IMR-90 (cell line): ENCODE measurements at regions not wholly inside any gene's neighbourhood (a gene's known extent, or its start where the extent isn't known, plus 50 kb on each side); places are given as distances from the start of the nearest gene placed in this dataset.
A peak's percentile ranks its signal among the peaks of the same experiment; 100 is the strongest.

Experiments
- ATAC-seq: fragments of 200-7000 bp; cut with Tn5 transposase; 2 replicates; pipeline ENCODE4 v1.9.1; 2020; ENCODE audit warnings: low read depth, mild to moderate bottlenecking, moderate library complexity
- BruUV-seq: library from RNA; stranded (reverse); fragments of 400-500 nt; replicated peaks from 2 replicates; lab custom pipeline; 2021; lab: Mats Ljungman, UMichigan
- CTCF ChIA-PET: fragments of 300-600 bp; formaldehyde crosslinking; extraction: SDS; loops from one replicate; lab custom pipeline; 2021; ENCODE audit warnings: antibody characterized with exemption; lab: Yijun Ruan, JAX
- POLR2A ChIA-PET: fragments of 300-600 bp; sonication (Branson Sonifier 250); formaldehyde crosslinking; loops from one replicate; lab custom pipeline; 2022; ENCODE audit warnings: antibody characterized with exemption; ENCODE audit not compliant: unreplicated experiment; lab: Charles Lee
- DNase-seq: peaks from one replicate; pipeline ENCODE4 v3.0.0; 2013
- H2AFZ ChIP-seq: replicated peaks from 2 replicates; pipeline ENCODE3; 2013; ENCODE audit warnings: low read length, mild to moderate bottlenecking; ENCODE audit not compliant: poor library complexity
- H2AK5ac ChIP-seq: 2 replicates; pipeline ENCODE4 v1.6.1; 2013; ENCODE audit warnings: low read depth, low read length, inconsistent platforms
- H2AK9ac ChIP-seq: replicated peaks from 2 replicates; pipeline ENCODE3; 2013; ENCODE audit warnings: mild to moderate bottlenecking, low read depth, low read length, moderate library complexity; ENCODE audit not compliant: poor library complexity
- H2BK120ac ChIP-seq: 2 replicates; pipeline ENCODE4 v1.6.1; 2013; ENCODE audit warnings: low read depth, low read length, inconsistent platforms
- H2BK15ac ChIP-seq: 3 replicates; pipeline ENCODE4 v1.6.1; 2013; ENCODE audit warnings: low read depth, low read length, inconsistent platforms
- H2BK20ac ChIP-seq: 2 replicates; pipeline ENCODE4 v1.6.1; 2013; ENCODE audit warnings: low read depth, mild to moderate bottlenecking, inconsistent platforms, low read length, moderate library complexity
- H2BK5ac ChIP-seq: 2 replicates; pipeline ENCODE4 v1.6.1; 2013; ENCODE audit warnings: mild to moderate bottlenecking, low read depth, low read length, inconsistent platforms; ENCODE audit not compliant: poor library complexity, severe bottlenecking
- H3K14ac ChIP-seq: replicated peaks from 2 replicates; pipeline ENCODE4 v1.6.1; 2013; ENCODE audit warnings: low read depth, low read length, inconsistent platforms
- H3K18ac ChIP-seq: 2 replicates; pipeline ENCODE4 v1.6.1; 2013; ENCODE audit warnings: low read depth, low read length, control low read depth
- H3K23ac ChIP-seq: 2 replicates; pipeline ENCODE4 v1.6.1; 2013; ENCODE audit warnings: low read depth, low read length, inconsistent platforms
- H3K27ac ChIP-seq: 2 replicates; pipeline ENCODE4 v1.5.1; 2013; ENCODE audit warnings: mild to moderate bottlenecking, control low read depth, low read length; ENCODE audit not compliant: insufficient read depth
- H3K27me3 ChIP-seq: 2 replicates; pipeline ENCODE4 v1.6.1; 2013; ENCODE audit warnings: low read length; ENCODE audit not compliant: control insufficient read depth, insufficient read depth
- H3K36me3 ChIP-seq: 2 replicates; pipeline ENCODE4 v1.6.1; 2013; ENCODE audit warnings: low read length, mixed read lengths; ENCODE audit not compliant: control insufficient read depth, insufficient read depth
- H3K4ac ChIP-seq: 2 replicates; pipeline ENCODE4 v1.6.1; 2013; ENCODE audit warnings: low read depth, low read length, inconsistent platforms
- H3K4me1 ChIP-seq: 2 replicates; pipeline ENCODE4 v1.6.1; 2013; ENCODE audit warnings: low read length, mixed read lengths; ENCODE audit not compliant: control insufficient read depth, insufficient read depth
- H3K4me2 ChIP-seq: 2 replicates; pipeline ENCODE4 v1.6.1; 2013; ENCODE audit warnings: low read depth, mild to moderate bottlenecking, control low read depth, low read length, moderate library complexity
- H3K4me3 ChIP-seq: 2 replicates; pipeline ENCODE4 v1.5.1; 2013; ENCODE audit warnings: low read depth, mild to moderate bottlenecking, control low read depth, low read length, moderate library complexity; ENCODE audit not compliant: insufficient read depth
- H3K56ac ChIP-seq: 2 replicates; pipeline ENCODE4 v1.6.1; 2013; ENCODE audit warnings: low read length, inconsistent platforms; ENCODE audit not compliant: insufficient read depth; ENCODE audit errors: extremely low read depth
- H3K79me1 ChIP-seq, 2 experiments: 2 replicates each; pipeline ENCODE4 v1.6.1; 2013; ENCODE audit warnings: low read length in 2 of 2, inconsistent platforms in 1 of 2, low read depth in 1 of 2
- H3K9ac ChIP-seq: 2 replicates; pipeline ENCODE4 v1.6.1; 2013; ENCODE audit warnings: low read depth, low read length, control low read depth
- H3K9me1 ChIP-seq: 2 replicates; pipeline ENCODE4 v1.6.1; 2013; ENCODE audit warnings: low read length, inconsistent platforms; ENCODE audit not compliant: insufficient read depth
- H3K9me3 ChIP-seq: 2 replicates; pipeline ENCODE4 v1.6.1; 2013; ENCODE audit warnings: low read length; ENCODE audit not compliant: control insufficient read depth, insufficient read depth
- H4K20me1 ChIP-seq: 2 replicates; pipeline ENCODE4 v1.6.1; 2013; ENCODE audit warnings: low read length, inconsistent platforms; ENCODE audit not compliant: insufficient read depth
- H4K5ac ChIP-seq: 2 replicates; pipeline ENCODE4 v1.6.1; 2013; ENCODE audit warnings: mild to moderate bottlenecking, low read depth, low read length, control low read depth
- H4K8ac ChIP-seq, 2 experiments: 2 replicates each; pipeline ENCODE4 v1.6.1; 2013; ENCODE audit warnings: low read depth in 2 of 2, low read length in 2 of 2, control low read depth in 1 of 2, inconsistent platforms in 1 of 2
- H4K91ac ChIP-seq: 2 replicates; pipeline ENCODE4 v1.6.1; 2013; ENCODE audit warnings: low read depth, low read length, inconsistent platforms; ENCODE audit not compliant: insufficient read depth
- BHLHE40 ChIP-seq: fragments of 150-350 bp; IDR thresholded peaks from 2 replicates; pipeline ENCODE4 v1.6.1; 2016; ENCODE audit warnings: mild to moderate bottlenecking, low read depth, low read length
- CEBPB ChIP-seq: IDR thresholded peaks from 2 replicates; pipeline ENCODE4 v1.6.1; 2012; ENCODE audit warnings: low read depth, low read length, improper control_type of control experiment
- CHD1 ChIP-seq: IDR thresholded peaks from 2 replicates; pipeline ENCODE4 v1.6.1; 2012; ENCODE audit warnings: low read depth, low read length, improper control_type of control experiment
- CTCF ChIP-seq: conservative IDR thresholded peaks from 2 replicates; pipeline ENCODE4 v1.5.1; 2012; ENCODE audit warnings: mild to moderate bottlenecking, low read depth, low read length, improper control_type of control experiment
- ELK1 ChIP-seq: fragments of 150-350 bp; IDR thresholded peaks from 2 replicates; pipeline ENCODE4 v1.6.1; 2016; ENCODE audit warnings: low read depth, mild to moderate bottlenecking, low read length, moderate library complexity, borderline replicate concordance
- FOS ChIP-seq: fragments of 150-350 bp; IDR thresholded peaks from 2 replicates; pipeline ENCODE4 v1.6.1; 2016; ENCODE audit warnings: low read depth, low read length
- MAFK ChIP-seq: IDR thresholded peaks from 2 replicates; pipeline ENCODE4 v1.6.1; 2012; ENCODE audit warnings: low read depth, low read length, improper control_type of control experiment
- MAZ ChIP-seq: IDR thresholded peaks from 2 replicates; pipeline ENCODE4 v1.6.1; 2012; ENCODE audit warnings: low read depth, mild to moderate bottlenecking, low read length, improper control_type of control experiment, moderate library complexity, borderline replicate concordance
- NFE2L2 ChIP-seq: fragments of 150-350 bp; IDR thresholded peaks from 2 replicates; pipeline ENCODE4 v1.6.1; 2016; ENCODE audit warnings: low read depth, mild to moderate bottlenecking, low read length
- RCOR1 ChIP-seq: IDR thresholded peaks from 2 replicates; pipeline ENCODE4 v1.6.1; 2012; ENCODE audit warnings: mild to moderate bottlenecking, low read length, improper control_type of control experiment; ENCODE audit not compliant: insufficient replicate concordance
- RFX5 ChIP-seq: IDR thresholded peaks from 2 replicates; pipeline ENCODE4 v1.8.0; 2012; ENCODE audit warnings: low read depth, mild to moderate bottlenecking, low read length, moderate library complexity
- SMC3 ChIP-seq: fragments of 150-350 bp; IDR thresholded peaks from 2 replicates; pipeline ENCODE4 v1.6.1; 2016; ENCODE audit warnings: low read depth, mild to moderate bottlenecking, antibody characterized with exemption, low read length, moderate library complexity
- USF2 ChIP-seq: fragments of 150-350 bp; IDR thresholded peaks from 2 replicates; pipeline ENCODE4 v1.6.1; 2017; ENCODE audit warnings: mild to moderate bottlenecking, antibody characterized with exemption, low read length, low read depth
- WGBS, 2 experiments: methylation state at CpG; one replicate each; pipeline versions ENCODE4 v1.1.5 to v1.1.7; 2013; ENCODE audit warnings: missing lambda C conversion rate in 2 of 2; ENCODE audit not compliant: insufficient read length in 1 of 2; ENCODE audit errors: extremely low coverage in 2 of 2; 5-methylcytosine and 5-hydroxymethylcytosine counted together
- dilution Hi-C: fragments of 300-500 bp; cut with HindIII; formaldehyde crosslinking; loops from one replicate; pipeline ENCODE4 v1.14.3; 2018; ENCODE audit warnings: low sequenced_read_pairs; ENCODE audit not compliant: unreplicated experiment
- in situ Hi-C: fragments of 300-500 bp; cut with MboI; formaldehyde crosslinking; loops from 3 replicates; pipeline ENCODE4 v1.14.3; 2019; ENCODE audit warnings: low sequenced_read_pairs, inconsistent platforms, mixed read lengths
- intact Hi-C: fragments of 100-400 bp; cut with micrococcal nuclease; formaldehyde crosslinking; loops from 2 replicates; pipeline ENCODE4 v1.10.0; 2022

GRCh38 chr18:29181151-29181901 lies 1004.4 kb upstream of the CDH2 start (continued):
- TF ChIP-seq RFX5 (no peak), CEBPB (peak; percentile 85)

- WGBS, 2 experiments: no CpG with 5 or more reads among the region's 1 CpG
- 0 out of 4 replicates have a peak, but pooled peaks cover 0 to 2% of the 10 kb centered on the region in 2 experiments for H3K79me1 ChIP-seq
- no peak overlapping the region for H2BK20ac ChIP-seq
- no peak overlapping the region for H3K23ac ChIP-seq
- POLR2A ChIA-PET: no interaction called here
- BruUV-seq: no TSS peak
- in situ Hi-C loops: no loop called here
- no peaks in the 10 kb centered on the region for H3K27me3 ChIP-seq
- CTCF ChIA-PET: no interaction called here
- no peak overlapping the region for H2AFZ ChIP-seq
- H3K4me2 ChIP-seq: no peak overlapping the region
- H3K9me1 ChIP-seq: peaks cover 3% of the 10 kb centered on the region
- H2BK120ac ChIP-seq: no peak overlapping the region
- ATAC-seq (no peak), DNase-seq (no peak)
- no peak overlapping the region for H4K5ac ChIP-seq
- H2BK5ac ChIP-seq: peak overlapping the region; percentile 5
- H3K27ac ChIP-seq: no peak overlapping the region
- no peak overlapping the region for H2AK9ac ChIP-seq
- H2BK15ac ChIP-seq: no peak overlapping the region
- no peak overlapping the region for H3K4me3 ChIP-seq
- H3K4ac ChIP-seq: no peak overlapping the region
- H3K4me1 ChIP-seq: peaks cover 10% of the 10 kb centered on the region
- intact Hi-C loops: no loop called here
- no peak overlapping the region for H3K9ac ChIP-seq
- no peaks in the 10 kb centered on the region for H4K20me1 ChIP-seq
- H3K18ac ChIP-seq: no peak overlapping the region
- H3K36me3 ChIP-seq: no peaks in the 10 kb centered on the region
- dilution Hi-C loops: no loop called here
- no peak overlapping the region for H2AK5ac ChIP-seq
- no peaks in the 10 kb centered on the region for H3K9me3 ChIP-seq
- no peak overlapping the region for H4K8ac ChIP-seq
- H4K91ac ChIP-seq: no peak overlapping the region
- no peak overlapping the region for H3K56ac ChIP-seq
- H3K14ac ChIP-seq: no peak overlapping the region
- TF ChIP-seq CTCF (no peak), SMC3 (no peak), MAFK (no peak), MAZ (no peak), RCOR1 (no peak), USF2 (no peak), NFE2L2 (no peak), CHD1 (no peak), BHLHE40 (no peak), FOS (no peak), RFX5 (no peak), CEBPB (no peak), ELK1 (no peak)
Observed at GRCh38 chr18:29176681-29177080, 999.8 kb upstream of the CDH2 start.
